ENCODE measurements at regions not wholly inside any gene's neighbourhood (a gene's known extent, or its start where the extent isn't known, plus 50 kb on each side); places are given as distances from the start of the nearest gene placed in this dataset.

- no peak overlapping the region for H2AFZ ChIP-seq
- in situ Hi-C loops (cut with MboI): no loop called here
- H3K36me3 ChIP-seq (ENCODE audit: low read depth): no peaks in the 10 kb centered on the region
- no peak overlapping the region for H3K4me3 ChIP-seq
- no peaks in the 10 kb centered on the region for H3F3A ChIP-seq (ENCODE audit: insufficient read depth)
- no peak for DNase-seq
- no peak for TF ChIP-seq EZH2phosphoT487 (IDR thresholded peaks at IDR 0.05; ENCODE audit: insufficient read depth, low read depth)
- TF ChIP-seq EZH2 (IDR thresholded peaks at IDR 0.05; ENCODE audit: insufficient read depth, poor library complexity, severe bottlenecking): no peak
- no peaks in the 10 kb centered on the region for H3K4me1 ChIP-seq (ENCODE audit: insufficient read depth)
- no peaks in the 10 kb centered on the region for H3K9me3 ChIP-seq (ENCODE audit: low read depth)
- H4K20me1 ChIP-seq (ENCODE audit: insufficient read depth): no peaks in the 10 kb centered on the region
- H3K79me2 ChIP-seq (ENCODE audit: insufficient read depth): no peaks in the 10 kb centered on the region
- no peak overlapping the region for H3K27ac ChIP-seq
- no peaks in the 10 kb centered on the region for H3K9me2 ChIP-seq (ENCODE audit: insufficient read depth)
- WGBS, 2 experiments (ENCODE audit: low coverage in 1 of 2, low lambda C conversion rate in 2 of 2, missing lambda C conversion rate in 2 of 2): 44 to 49% methylated on average over 6 of the region's 6 CpGs
- no peaks in the 10 kb centered on the region for H3K27me3 ChIP-seq (replicated peaks; ENCODE audit: insufficient read depth)
- H3K4me2 ChIP-seq (ENCODE audit: unreplicated experiment): no peak overlapping the region
- no peak overlapping the region for H3K9ac ChIP-seq
Measured at GRCh38 chr9:115746496-115746895, 407.1 kb upstream of the PAPPA start.

GRCh38 chr9:115747731-115748130 lies 405.9 kb upstream of the PAPPA start:
- H4K20me1 ChIP-seq (ENCODE audit: insufficient read depth): no peaks in the 10 kb centered on the region
- no peaks in the 10 kb centered on the region for H3K27me3 ChIP-seq (replicated peaks; ENCODE audit: insufficient read depth)
- no peak for DNase-seq
- H3K9me2 ChIP-seq (ENCODE audit: insufficient read depth): no peaks in the 10 kb centered on the region
- H3K4me2 ChIP-seq (ENCODE audit: unreplicated experiment): no peak overlapping the region
- H3K4me1 ChIP-seq (ENCODE audit: insufficient read depth): no peaks in the 10 kb centered on the region
- no peaks in the 10 kb centered on the region for H3K9me3 ChIP-seq (ENCODE audit: low read depth)
- H3K9ac ChIP-seq: no peak overlapping the region
- H3K4me3 ChIP-seq: no peak overlapping the region
- H3F3A ChIP-seq (ENCODE audit: insufficient read depth): no peaks in the 10 kb centered on the region
- in situ Hi-C loops (cut with MboI): no loop called here
- H2AFZ ChIP-seq: no peak overlapping the region
- H3K79me2 ChIP-seq (ENCODE audit: insufficient read depth): no peaks in the 10 kb centered on the region
- no peak overlapping the region for H3K27ac ChIP-seq
- WGBS, 2 experiments (ENCODE audit: low coverage in 1 of 2, low lambda C conversion rate in 2 of 2, missing lambda C conversion rate in 2 of 2): 16 to 25% methylated on average over 1 of the region's 1 CpG
- H3K36me3 ChIP-seq (ENCODE audit: low read depth): no peaks in the 10 kb centered on the region
- TF ChIP-seq EZH2phosphoT487 (IDR thresholded peaks at IDR 0.05; ENCODE audit: insufficient read depth, low read depth): no peak
- TF ChIP-seq EZH2 (IDR thresholded peaks at IDR 0.05; ENCODE audit: insufficient read depth, poor library complexity, severe bottlenecking): no peak

GRCh38 chr9:115756736-115757135 lies 396.9 kb upstream of the PAPPA start:
- H3K27me3 ChIP-seq (replicated peaks; ENCODE audit: insufficient read depth): no peaks in the 10 kb centered on the region
- TF ChIP-seq EZH2 (IDR thresholded peaks at IDR 0.05; ENCODE audit: insufficient read depth, poor library complexity, severe bottlenecking): no peak
- TF ChIP-seq EZH2phosphoT487 (IDR thresholded peaks at IDR 0.05; ENCODE audit: insufficient read depth, low read depth): no peak
- no peak overlapping the region for H3K27ac ChIP-seq
- H3K9me2 ChIP-seq (ENCODE audit: insufficient read depth): no peaks in the 10 kb centered on the region
- no peaks in the 10 kb centered on the region for H3F3A ChIP-seq (ENCODE audit: insufficient read depth)
- no peaks in the 10 kb centered on the region for H3K4me1 ChIP-seq (ENCODE audit: insufficient read depth)
- H3K9ac ChIP-seq: no peak overlapping the region
- DNase-seq: no peak
- H4K20me1 ChIP-seq (ENCODE audit: insufficient read depth): no peaks in the 10 kb centered on the region
- no peak overlapping the region for H3K4me2 ChIP-seq (ENCODE audit: unreplicated experiment)
- no peak overlapping the region for H3K4me3 ChIP-seq
- no peaks in the 10 kb centered on the region for H3K79me2 ChIP-seq (ENCODE audit: insufficient read depth)
- H3K36me3 ChIP-seq (ENCODE audit: low read depth): no peaks in the 10 kb centered on the region
- H2AFZ ChIP-seq: no peak overlapping the region
- in situ Hi-C loops (cut with MboI): no loop called here
- H3K9me3 ChIP-seq (ENCODE audit: low read depth): no peaks in the 10 kb centered on the region

GRCh38 chr9:115757461-115757860 lies 396.1 kb upstream of the PAPPA start:
- WGBS, 2 experiments (ENCODE audit: low coverage in 1 of 2, low lambda C conversion rate in 2 of 2, missing lambda C conversion rate in 2 of 2): 84 to 88% methylated on average over 2 of the region's 2 CpGs
- Histone ChIP-seq H3K9ac (no peak overlapping the region), H3K27me3 (replicated peaks; ENCODE audit: insufficient read depth) (no peaks in the 10 kb centered on the region), H4K20me1 (ENCODE audit: insufficient read depth) (no peaks in the 10 kb centered on the region), H3K36me3 (ENCODE audit: low read depth) (no peaks in the 10 kb centered on the region), H3K4me1 (ENCODE audit: insufficient read depth) (no peaks in the 10 kb centered on the region), H3K9me2 (ENCODE audit: insufficient read depth) (no peaks in the 10 kb centered on the region), H3K4me2 (ENCODE audit: unreplicated experiment) (no peak overlapping the region), H3K79me2 (ENCODE audit: insufficient read depth) (no peaks in the 10 kb centered on the region), H3K4me3 (no peak overlapping the region), H3F3A (ENCODE audit: insufficient read depth) (no peaks in the 10 kb centered on the region), H3K9me3 (ENCODE audit: low read depth) (no peaks in the 10 kb centered on the region), H2AFZ (no peak overlapping the region), H3K27ac (no peak overlapping the region)
- TF ChIP-seq EZH2phosphoT487 (IDR thresholded peaks at IDR 0.05; ENCODE audit: insufficient read depth, low read depth): no peak
- no peak for TF ChIP-seq EZH2 (IDR thresholded peaks at IDR 0.05; ENCODE audit: insufficient read depth, poor library complexity, severe bottlenecking)
- in situ Hi-C loops (cut with MboI): no loop called here
- peak; percentile 13 for DNase-seq

DNA sequence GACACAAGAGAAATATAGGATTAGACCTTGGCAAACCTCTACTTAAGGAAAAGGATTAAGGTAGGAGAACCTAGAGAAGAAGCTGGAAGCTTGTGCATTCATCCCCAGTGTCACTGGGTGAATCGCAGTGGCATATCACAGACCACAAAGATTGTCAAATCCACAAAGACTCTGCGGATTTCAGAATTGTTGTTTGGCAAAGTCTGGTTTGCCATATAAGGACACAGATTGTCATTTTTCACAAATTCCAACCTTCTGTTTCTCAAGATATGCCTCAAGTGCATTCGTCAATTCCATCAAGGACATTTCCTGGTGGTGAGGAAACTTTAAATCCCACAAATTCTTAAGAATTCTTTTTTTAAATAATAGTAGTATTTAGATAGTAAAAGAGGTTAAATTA lies 395.1 kb upstream of the PAPPA start:
- no peak for DNase-seq
- Histone ChIP-seq H3K27ac (no peak overlapping the region), H3F3A (ENCODE audit: insufficient read depth) (no peaks in the 10 kb centered on the region)

More for the DNA sequence above, 395.1 kb upstream of the PAPPA start:
- in situ Hi-C loops (cut with MboI): no loop called here
- no peaks in the 10 kb centered on the region for H3K9me3 ChIP-seq (ENCODE audit: low read depth)
- no peaks in the 10 kb centered on the region for H3K79me2 ChIP-seq (ENCODE audit: insufficient read depth)
- no peaks in the 10 kb centered on the region for H3K27me3 ChIP-seq (replicated peaks; ENCODE audit: insufficient read depth)
- no peaks in the 10 kb centered on the region for H3K4me1 ChIP-seq (ENCODE audit: insufficient read depth)
- WGBS, 2 experiments (ENCODE audit: low coverage in 1 of 2, low lambda C conversion rate in 2 of 2, missing lambda C conversion rate in 2 of 2): 95 to 96% methylated on average over 3 of the region's 3 CpGs
- no peak overlapping the region for H3K9ac ChIP-seq
- H3K36me3 ChIP-seq (ENCODE audit: low read depth): no peaks in the 10 kb centered on the region
- H3K4me2 ChIP-seq (ENCODE audit: unreplicated experiment): no peak overlapping the region
- TF ChIP-seq EZH2phosphoT487 (IDR thresholded peaks at IDR 0.05; ENCODE audit: insufficient read depth, low read depth) (no peak), EZH2 (IDR thresholded peaks at IDR 0.05; ENCODE audit: insufficient read depth, poor library complexity, severe bottlenecking) (no peak)
- H3K9me2 ChIP-seq (ENCODE audit: insufficient read depth): no peaks in the 10 kb centered on the region
- no peaks in the 10 kb centered on the region for H4K20me1 ChIP-seq (ENCODE audit: insufficient read depth)
- no peak overlapping the region for H2AFZ ChIP-seq
- no peak overlapping the region for H3K4me3 ChIP-seq
